NCI-H2196 (cell line): ENCODE measurements at regions not wholly inside any gene's neighbourhood (a gene's known extent, or its start where the extent isn't known, plus 50 kb on each side); places are given as distances from the start of the nearest gene placed in this dataset.

Source experiments
- DNase-seq: peaks from one replicate; lab custom pipeline; 2025; ENCODE audit not compliant: unreplicated experiment; lab: John Stamatoyannopoulos, UW

- DNase-seq, result no peak
These were observed 559.7 kb downstream of the ACTL7B start for GRCh38 chr9:108296056-108296455.

- DNase-seq, result no peak
These were observed 564.2 kb downstream of the ACTL7B start for GRCh38 chr9:108291586-108291932.

GRCh38 chr9:108290839-108291585 lies 564.8 kb downstream of the ACTL7B start:
- no peak for DNase-seq

- no peak for DNase-seq
These were observed 569.1 kb downstream of the ACTL7B start for GRCh38 chr9:108286638-108287206.

- no peak for DNase-seq
These were observed 572.1 kb downstream of the ACTL7B start for GRCh38 chr9:108283696-108284095.

- no peak for DNase-seq
These were observed 572.9 kb downstream of the ACTL7B start for GRCh38 chr9:108282872-108283271.

- DNase-seq, result no peak
These were observed 574.1 kb downstream of the ACTL7B start for GRCh38 chr9:108281696-108282095.

GRCh38 chr9:108278341-108278740 lies 577.4 kb downstream of the ACTL7B start:
- DNase-seq, result no peak

- no peak for DNase-seq
These were observed 578.6 kb downstream of the ACTL7B start for GRCh38 chr9:108277216-108277615.

GRCh38 chr9:108275906-108276305 lies 579.9 kb downstream of the ACTL7B start:
- DNase-seq, result no peak

GRCh38 chr9:108274971-108275370 lies 580.8 kb downstream of the ACTL7B start:
- no peak for DNase-seq

GRCh38 chr9:108273988-108274387 lies 581.8 kb downstream of the ACTL7B start:
- no peak for DNase-seq

- peak; percentile 49 for DNase-seq
These were observed 583.4 kb downstream of the ACTL7B start for GRCh38 chr9:108272349-108272899.

- peak; percentile 91 for DNase-seq
These were observed 584.0 kb downstream of the ACTL7B start for GRCh38 chr9:108271646-108272348.

GRCh38 chr9:108271236-108271635 lies 584.5 kb downstream of the ACTL7B start:
- DNase-seq, result no peak

- no peak for DNase-seq
These were observed 585.2 kb downstream of the ACTL7B start for GRCh38 chr9:108270561-108270960.

- DNase-seq, result no peak
These were observed 585.7 kb downstream of the ACTL7B start for GRCh38 chr9:108270051-108270450.

- DNase-seq, result no peak
These were observed 586.4 kb downstream of the ACTL7B start for GRCh38 chr9:108269371-108269770.

- no peak for DNase-seq
These were observed 590.7 kb downstream of the ACTL7B start for GRCh38 chr9:108265065-108265464.

GRCh38 chr9:108264093-108264492 lies 591.7 kb downstream of the ACTL7B start:
- DNase-seq, result no peak

GRCh38 chr9:108262836-108263235 lies 593.0 kb downstream of the ACTL7B start:
- DNase-seq, result no peak
